OCI-LY1 (cell line): ENCODE measurements at regions not wholly inside any gene's neighbourhood (a gene's known extent, or its start where the extent isn't known, plus 50 kb on each side); places are given as distances from the start of the nearest gene placed in this dataset.

Source experiments
- H2AFZ ChIP-seq: fragments of 200-600 bp; sonication (generic), shearing (Covaris generic); 2 replicates; pipeline ENCODE4 v1.6.0; 2014; ENCODE audit warnings: antibody characterized with exemption, mild to moderate bottlenecking, low read length
- H3F3A ChIP-seq: fragments of 200-600 bp; sonication (generic), shearing (Covaris generic); 2 replicates; pipeline ENCODE4 v1.6.0; 2014; ENCODE audit warnings: mild to moderate bottlenecking, antibody characterized with exemption, low read length, moderate library complexity; ENCODE audit not compliant: insufficient read depth
- H3K27ac ChIP-seq: fragments of 200-600 bp; sonication (generic); 2 replicates; pipeline ENCODE4 v1.5.1; 2014; ENCODE audit warnings: low read length, mixed run types, mild to moderate bottlenecking, low read depth; ENCODE audit not compliant: poor library complexity, severe bottlenecking
- H3K27me3 ChIP-seq: fragments of 200-600 bp; sonication (generic); 2 replicates; pipeline ENCODE4 v1.6.0; 2014; ENCODE audit warnings: antibody characterized with exemption, mild to moderate bottlenecking, low read length, moderate library complexity; ENCODE audit not compliant: insufficient read depth
- H3K36me3 ChIP-seq: fragments of 200-600 bp; sonication (generic); 2 replicates; pipeline ENCODE4 v1.6.1; 2014; ENCODE audit warnings: mild to moderate bottlenecking, antibody characterized with exemption, low read length, moderate library complexity, mixed read lengths; ENCODE audit not compliant: insufficient read depth
- H3K4me1 ChIP-seq: fragments of 200-600 bp; sonication (generic); 2 replicates; pipeline ENCODE4 v1.5.1; 2014; ENCODE audit warnings: mild to moderate bottlenecking, low read length, moderate library complexity; ENCODE audit not compliant: insufficient read depth, severe bottlenecking
- H3K4me2 ChIP-seq: fragments of 200-600 bp; sonication (generic), shearing (Covaris generic); 2 replicates; pipeline ENCODE4 v1.6.1; 2014; ENCODE audit warnings: low read length
- H3K4me3 ChIP-seq: fragments of 200-600 bp; sonication (generic); 2 replicates; pipeline ENCODE4 v1.5.1; 2014; ENCODE audit warnings: low read length, low read depth, mild to moderate bottlenecking, mixed read lengths; ENCODE audit not compliant: poor library complexity, severe bottlenecking
- H3K79me2 ChIP-seq: fragments of 200-600 bp; shearing (Covaris generic); 2 replicates; pipeline ENCODE4 v1.6.1; 2016; ENCODE audit warnings: mixed run types, low read length, mixed read lengths; ENCODE audit not compliant: insufficient read depth
- H3K9ac ChIP-seq: fragments of 200-600 bp; sonication (generic), shearing (Covaris generic); 2 replicates; pipeline ENCODE4 v1.6.1; 2014; ENCODE audit warnings: mild to moderate bottlenecking, low read length, mixed read lengths
- H3K9me2 ChIP-seq: fragments of 200-600 bp; sonication (generic), shearing (Covaris generic); 2 replicates; pipeline ENCODE4 v1.6.1; 2014; ENCODE audit warnings: low read depth, mild to moderate bottlenecking, low read length, mixed read lengths
- H3K9me3 ChIP-seq: fragments of 200-600 bp; shearing (Covaris generic); 2 replicates; pipeline ENCODE4 v1.6.1; 2014; ENCODE audit warnings: low read length, mixed read lengths
- H4K20me1 ChIP-seq: fragments of 200-600 bp; sonication (generic), shearing (Covaris generic); 2 replicates; pipeline ENCODE4 v1.6.0; 2016; ENCODE audit warnings: mild to moderate bottlenecking, low read length; ENCODE audit not compliant: insufficient read depth
- CTCF ChIP-seq: fragments of 200-600 bp; sonication (generic), shearing (Covaris generic); IDR thresholded peaks from 2 replicates; pipeline ENCODE4 v1.5.1; 2017; ENCODE audit warnings: mild to moderate bottlenecking, antibody characterized with exemption, low read length, moderate library complexity, mixed read lengths
- EZH2 ChIP-seq: fragments of 200-600 bp; sonication (generic), shearing (Covaris generic); IDR thresholded peaks from 2 replicates; pipeline ENCODE4 v1.8.0; 2017; ENCODE audit warnings: borderline replicate concordance, mixed run types, mild to moderate bottlenecking, antibody characterized with exemption, low read length, moderate library complexity, mixed read lengths

GRCh38 chr9:21567926-21568325 lies 85.8 kb upstream of the IFNE start:
- Histone ChIP-seq H3K4me3 (no peak overlapping the region), H3K4me1 (no peaks in the 10 kb centered on the region)
- TF ChIP-seq EZH2 (no peak), CTCF (no peak)

DNA sequence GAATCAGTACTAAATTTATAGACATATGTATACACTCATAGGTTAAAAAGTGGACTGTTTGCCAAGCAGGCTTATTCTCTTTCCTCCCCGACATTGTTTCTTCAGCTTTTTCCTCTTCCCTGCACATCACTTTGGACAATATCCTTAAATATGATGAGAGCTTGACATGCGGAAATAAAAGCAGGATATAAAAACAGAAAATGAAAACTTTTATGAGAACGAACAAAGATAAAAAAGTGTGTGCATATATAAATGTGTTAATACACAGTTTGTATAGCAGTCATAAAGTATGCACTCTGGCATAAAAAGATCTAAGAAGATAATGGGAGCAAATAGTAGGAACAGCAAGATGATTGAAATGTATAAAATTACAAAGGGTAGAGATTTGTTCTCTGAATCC lies 86.4 kb upstream of the IFNE start:
- no peaks in the 10 kb centered on the region for H3K4me1 ChIP-seq
- H3K79me2 ChIP-seq: no peaks in the 10 kb centered on the region

More at GRCh38 chr9:21567926-21568325, 85.8 kb upstream of the IFNE start:
- Histone ChIP-seq H3F3A (no peaks in the 10 kb centered on the region), H3K4me2 (no peak overlapping the region), H3K9me3 (no peaks in the 10 kb centered on the region), H2AFZ (no peak overlapping the region), H4K20me1 (no peaks in the 10 kb centered on the region), H3K9ac (no peak overlapping the region), H3K79me2 (no peaks in the 10 kb centered on the region), H3K9me2 (no peaks in the 10 kb centered on the region), H3K27me3 (no peaks in the 10 kb centered on the region), H3K27ac (no peak overlapping the region), H3K36me3 (no peaks in the 10 kb centered on the region)

DNA sequence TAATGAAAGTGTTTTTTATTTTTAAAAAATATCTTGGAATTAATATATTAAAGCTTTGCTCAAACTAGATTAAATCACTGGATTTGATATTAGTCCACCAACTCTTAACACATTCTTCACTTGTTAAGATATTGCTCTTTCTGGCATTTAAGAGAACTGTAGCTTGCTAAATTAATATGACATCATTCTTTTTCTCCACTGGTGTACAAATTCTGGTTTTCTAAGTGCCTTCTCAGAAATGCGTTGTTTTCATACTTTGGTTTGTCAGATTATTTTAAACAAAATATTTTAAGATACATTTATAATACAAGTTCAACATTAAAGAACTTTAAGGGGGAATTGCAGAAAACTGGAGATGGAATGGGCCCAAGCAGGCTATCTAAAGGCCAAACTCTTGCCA lies 87.6 kb upstream of the IFNE start:
- Histone ChIP-seq H2AFZ (no peak overlapping the region), H3K36me3 (no peaks in the 10 kb centered on the region), H3K9me3 (no peaks in the 10 kb centered on the region), H3K9ac (no peak overlapping the region), H3F3A (no peaks in the 10 kb centered on the region), H3K4me1 (no peaks in the 10 kb centered on the region), H3K4me3 (no peak overlapping the region), H3K79me2 (no peaks in the 10 kb centered on the region), H3K27ac (no peak overlapping the region), H4K20me1 (no peaks in the 10 kb centered on the region), H3K9me2 (no peaks in the 10 kb centered on the region), H3K4me2 (no peak overlapping the region), H3K27me3 (no peaks in the 10 kb centered on the region)
- TF ChIP-seq CTCF (no peak), EZH2 (no peak)

More for the DNA sequence above, 86.4 kb upstream of the IFNE start:
- H3F3A ChIP-seq: no peaks in the 10 kb centered on the region
- no peaks in the 10 kb centered on the region for H3K9me3 ChIP-seq
- H3K4me3 ChIP-seq: no peak overlapping the region
- no peaks in the 10 kb centered on the region for H3K9me2 ChIP-seq
- H3K4me2 ChIP-seq: no peak overlapping the region
- H2AFZ ChIP-seq: no peak overlapping the region
- no peaks in the 10 kb centered on the region for H3K36me3 ChIP-seq
- H3K27ac ChIP-seq: no peak overlapping the region
- H3K27me3 ChIP-seq: no peaks in the 10 kb centered on the region
- TF ChIP-seq EZH2 (no peak), CTCF (no peak)
- H4K20me1 ChIP-seq: no peaks in the 10 kb centered on the region
- H3K9ac ChIP-seq: no peak overlapping the region
